CD4-positive, alpha-beta T cell (primary cell): ENCODE measurements at regions not wholly inside any gene's neighbourhood (a gene's known extent, or its start where the extent isn't known, plus 50 kb on each side); places are given as distances from the start of the nearest gene placed in this dataset.

Experiments used
- ATAC-seq: fragments of 200-7000 bp; cut with Tn5 transposase; one replicate; pipeline ENCODE4 v1.10.0; 2022; ENCODE audit warnings: mild to moderate bottlenecking; ENCODE audit not compliant: poor library complexity
- CTCF ChIA-PET: fragments of 350-600 bp; sonication (Branson Sonifier 250); formaldehyde crosslinking; loops from one replicate; lab custom pipeline; 2021; ENCODE audit warnings: antibody characterized with exemption, inconsistent platforms; lab: Charles Lee
- POLR2A ChIA-PET: fragments of 350-600 bp; sonication (Branson Sonifier 250); formaldehyde crosslinking; loops from one replicate; lab custom pipeline; 2021; ENCODE audit warnings: antibody characterized with exemption, inconsistent platforms; lab: Charles Lee
- DNase-seq, 14 experiments: peaks; one replicate each; pipeline ENCODE4 v3.0.0-alpha.2; 2013 to 2020; ENCODE audit warnings: mixed read lengths in 2 of 14
- H3K27ac ChIP-seq, 2 donors: one replicate each; pipeline versions ENCODE4 v1.5.1 to v1.7.0; 2013; ENCODE audit warnings: low read length in 2 of 2, low read depth in 1 of 2, mild to moderate bottlenecking in 1 of 2
- H3K27me3 ChIP-seq, 2 experiments: 1 replicate in 1 of 2; 2 replicates in 1 of 2; pipeline versions ENCODE4 v1.6.1 to v1.7.0; 2013; ENCODE audit warnings: low read length in 2 of 2, control low read depth in 1 of 2, mild to moderate bottlenecking in 1 of 2, moderate library complexity in 1 of 2; ENCODE audit not compliant: insufficient read depth in 2 of 2, control insufficient read depth in 1 of 2
- H3K36me3 ChIP-seq: one replicate; pipeline ENCODE4 v1.6.1; 2013; ENCODE audit warnings: low read length, control low read depth; ENCODE audit not compliant: insufficient read depth
- H3K4me1 ChIP-seq: one replicate; pipeline ENCODE4 v1.6.1; 2013; ENCODE audit warnings: low read length, control low read depth; ENCODE audit not compliant: insufficient read depth
- H3K4me3 ChIP-seq: one replicate; pipeline ENCODE4 v1.5.1; 2013; ENCODE audit warnings: mild to moderate bottlenecking, low read length, moderate library complexity
- H3K9me3 ChIP-seq, 2 experiments: 1 replicate in 1 of 2; 2 replicates in 1 of 2; pipeline versions ENCODE4 v1.6.1 to v1.7.0; 2013; ENCODE audit warnings: low read length in 2 of 2, mild to moderate bottlenecking in 2 of 2, control low read depth in 1 of 2, moderate library complexity in 1 of 2; ENCODE audit not compliant: control insufficient read depth in 1 of 2, insufficient read depth in 1 of 2
- H3K27ac Mint-ChIP-seq: one replicate; pipeline ENCODE4 v1.8.0; 2020; ENCODE audit warnings: mixed read lengths
- H3K27me3 Mint-ChIP-seq: one replicate; pipeline ENCODE4 v1.8.0; 2021; ENCODE audit warnings: mixed read lengths
- H3K36me3 Mint-ChIP-seq: one replicate; pipeline ENCODE4 v1.8.0; 2021; ENCODE audit warnings: low read depth, mixed read lengths
- H3K4me1 Mint-ChIP-seq: one replicate; pipeline ENCODE4 v1.8.0; 2021; ENCODE audit warnings: low read depth, mixed read lengths
- H3K4me3 Mint-ChIP-seq: one replicate; pipeline ENCODE4 v1.8.0; 2020; ENCODE audit warnings: mild to moderate bottlenecking, mixed read lengths
- H3K9me3 Mint-ChIP-seq: one replicate; pipeline ENCODE4 v1.8.0; 2020; ENCODE audit warnings: mixed read lengths
- intact Hi-C, 2 experiments: fragments of 100-400 bp; cut with DNase I in 1 of 2; cut with micrococcal nuclease in 1 of 2; formaldehyde crosslinking; loops; one replicate each; pipeline versions ENCODE4 v1.15.1 to v1.9.0; 2023 to 2025; cut with DNase I, micrococcal nuclease
- TF ChIP-seq, protein P1 (sequence below): fragments of 200-600 bp; IDR thresholded peaks from one replicate; pipeline ENCODE4 v1.8.0; 2022; ENCODE audit warnings: antibody characterized with exemption, mild to moderate bottlenecking

DNA sequence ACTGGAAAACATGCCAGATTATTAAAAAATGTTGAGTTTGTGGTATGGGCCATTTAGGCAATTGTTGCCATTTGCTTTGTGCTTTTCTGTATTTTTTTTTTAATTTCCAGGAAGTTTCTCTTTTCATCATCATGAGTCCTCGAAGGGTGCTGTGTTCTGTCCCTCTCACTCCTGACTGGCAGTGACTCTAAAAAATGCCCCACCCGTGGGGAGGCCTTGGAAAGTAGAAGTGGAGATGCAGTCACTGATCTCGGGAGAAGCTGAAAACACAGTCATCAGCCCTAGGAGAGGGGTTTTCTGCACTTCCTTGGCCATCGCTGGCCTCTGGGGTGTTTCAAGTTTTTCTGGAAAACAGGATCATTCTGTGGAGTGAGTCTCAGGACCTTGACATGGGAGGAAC lies 98.5 kb upstream of the GRK3 start:
- Mint-ChIP-seq H3K4me1 (peaks cover 5% of the 10 kb centered on the region), H3K27me3 (no peaks in the 10 kb centered on the region), H3K4me3 (no peak overlapping the region), H3K9me3 (no peaks in the 10 kb centered on the region), H3K27ac (no peak overlapping the region), H3K36me3 (peaks cover 16% of the 10 kb centered on the region)
- Histone ChIP-seq H3K27ac (no peak overlapping the region), H3K9me3 (no peaks in the 10 kb centered on the region), H3K27me3 (no peaks in the 10 kb centered on the region), H3K36me3 (peaks cover 10% of the 10 kb centered on the region), H3K4me1 (peaks cover 5% of the 10 kb centered on the region), H3K4me3 (no peak overlapping the region)
- intact Hi-C loops: no loop called here
- TF ChIP-seq, protein P1, sequence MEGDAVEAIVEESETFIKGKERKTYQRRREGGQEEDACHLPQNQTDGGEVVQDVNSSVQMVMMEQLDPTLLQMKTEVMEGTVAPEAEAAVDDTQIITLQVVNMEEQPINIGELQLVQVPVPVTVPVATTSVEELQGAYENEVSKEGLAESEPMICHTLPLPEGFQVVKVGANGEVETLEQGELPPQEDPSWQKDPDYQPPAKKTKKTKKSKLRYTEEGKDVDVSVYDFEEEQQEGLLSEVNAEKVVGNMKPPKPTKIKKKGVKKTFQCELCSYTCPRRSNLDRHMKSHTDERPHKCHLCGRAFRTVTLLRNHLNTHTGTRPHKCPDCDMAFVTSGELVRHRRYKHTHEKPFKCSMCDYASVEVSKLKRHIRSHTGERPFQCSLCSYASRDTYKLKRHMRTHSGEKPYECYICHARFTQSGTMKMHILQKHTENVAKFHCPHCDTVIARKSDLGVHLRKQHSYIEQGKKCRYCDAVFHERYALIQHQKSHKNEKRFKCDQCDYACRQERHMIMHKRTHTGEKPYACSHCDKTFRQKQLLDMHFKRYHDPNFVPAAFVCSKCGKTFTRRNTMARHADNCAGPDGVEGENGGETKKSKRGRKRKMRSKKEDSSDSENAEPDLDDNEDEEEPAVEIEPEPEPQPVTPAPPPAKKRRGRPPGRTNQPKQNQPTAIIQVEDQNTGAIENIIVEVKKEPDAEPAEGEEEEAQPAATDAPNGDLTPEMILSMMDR: no peak
- DNase-seq (no peak), ATAC-seq (no peak)
- ChIA-PET POLR2A (no interaction called here), CTCF (no interaction called here)

DNA sequence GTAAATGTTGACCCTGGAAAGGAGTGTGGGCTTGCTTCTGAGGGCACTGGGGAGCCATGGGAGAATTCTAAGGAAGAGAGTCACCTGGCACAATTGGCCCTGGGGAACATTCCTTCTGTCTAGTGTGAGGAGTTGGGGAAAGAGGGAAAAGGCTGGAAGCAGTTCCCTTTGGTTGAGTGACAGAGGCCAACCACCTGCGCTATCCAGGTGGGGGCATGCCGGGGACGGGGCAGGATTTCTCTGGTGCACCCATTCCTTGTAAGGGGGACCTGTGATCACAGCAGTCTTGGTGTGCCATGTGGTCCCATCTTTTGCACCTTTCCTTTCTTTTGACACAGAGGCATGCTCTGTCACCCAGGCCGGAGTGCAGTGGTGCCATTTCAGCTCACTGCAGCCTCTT lies 92.1 kb upstream of the GRK3 start:
- no peak for DNase-seq
- peaks cover 7% of the 10 kb centered on the region for H3K36me3 Mint-ChIP-seq
- Histone ChIP-seq H3K27me3 (no peaks in the 10 kb centered on the region), H3K36me3 (no peaks in the 10 kb centered on the region), H3K4me1 (no peaks in the 10 kb centered on the region), H3K27ac (no peak overlapping the region), H3K9me3 (peaks cover 0 to 2% of the 10 kb centered on the region in 2 experiments), H3K4me3 (no peak overlapping the region)
- H3K4me3 Mint-ChIP-seq: no peak overlapping the region
- ATAC-seq: no peak
- H3K27ac Mint-ChIP-seq: no peak overlapping the region
- H3K9me3 Mint-ChIP-seq: peaks cover 4% of the 10 kb centered on the region
- intact Hi-C loops: no loop called here
- POLR2A ChIA-PET: no interaction called here
- no peaks in the 10 kb centered on the region for H3K27me3 Mint-ChIP-seq
- CTCF ChIA-PET: no interaction called here
- H3K4me1 Mint-ChIP-seq: no peaks in the 10 kb centered on the region
- TF ChIP-seq, protein P1: no peak

DNA sequence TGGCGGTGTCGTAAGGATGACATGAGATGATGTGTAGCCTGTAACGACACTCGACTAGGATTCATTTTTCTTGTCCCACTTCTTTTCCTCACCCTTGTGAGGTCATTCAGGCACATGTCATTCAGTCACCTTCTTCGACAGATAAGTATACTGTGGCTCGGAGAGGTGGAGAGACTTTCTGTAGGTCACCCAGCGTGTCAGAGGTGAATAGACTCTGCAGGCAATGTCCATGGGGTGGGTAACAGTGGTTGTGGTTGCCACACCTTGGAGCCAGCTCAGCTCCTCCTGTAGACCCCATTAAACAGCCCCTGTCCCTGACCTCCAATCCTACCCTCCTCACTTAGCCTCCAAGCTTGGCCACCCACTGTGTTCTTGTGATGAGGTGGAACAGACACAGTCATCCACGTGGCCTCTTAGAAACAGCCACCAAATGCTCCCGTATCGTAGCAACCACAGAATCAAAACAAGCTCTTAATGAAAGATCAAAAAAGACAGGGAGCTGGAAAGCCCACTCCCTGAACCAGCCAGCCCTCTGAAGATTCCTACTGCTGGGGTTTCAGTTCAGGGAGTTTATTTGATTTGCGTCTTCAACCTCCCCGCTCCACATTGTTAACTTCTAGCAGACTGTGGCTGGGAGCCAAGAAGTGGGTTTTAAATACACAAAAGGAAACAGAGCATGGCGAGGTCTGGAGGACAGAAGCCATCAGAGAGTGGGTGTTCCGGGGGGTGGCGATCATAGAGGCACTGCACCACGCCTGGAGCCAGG lies 89.0 kb upstream of the GRK3 start:
- ChIA-PET CTCF (no interaction called here), POLR2A (no interaction called here)
- Histone ChIP-seq H3K27me3 (no peaks in the 10 kb centered on the region), H3K27ac (no peak overlapping the region), H3K4me1 (no peaks in the 10 kb centered on the region), H3K4me3 (no peak overlapping the region), H3K9me3 (peaks cover 0 to 4% of the 10 kb centered on the region in 2 experiments), H3K36me3 (no peaks in the 10 kb centered on the region)
- intact Hi-C loops: no loop called here
- no peak for ATAC-seq
- Mint-ChIP-seq H3K4me1 (no peaks in the 10 kb centered on the region), H3K27ac (no peak overlapping the region), H3K4me3 (no peak overlapping the region), H3K9me3 (peaks cover 6% of the 10 kb centered on the region), H3K36me3 (peaks cover 11% of the 10 kb centered on the region), H3K27me3 (no peaks in the 10 kb centered on the region)
- TF ChIP-seq, protein P1: no peak
- DNase-seq: no peak
